Stimulated activated CD4-positive, alpha-beta T cell treated with anti-CD3 and anti-CD28 coated beads, Interleukin-1b, Interleukin-23, amount 100 ng/mL, for 24 hours (primary cell): ENCODE measurements at regions not wholly inside any gene's neighbourhood (a gene's known extent, or its start where the extent isn't known, plus 50 kb on each side); places are given as distances from the start of the nearest gene placed in this dataset.

Source experiments
- DNase-seq, 4 experiments: peaks; one replicate each; pipeline ENCODE4 v3.0.0-alpha.2; 2020; ENCODE audit warnings: low read depth in 4 of 4, low spot score in 1 of 4

GRCh38 chr17:14508156-14508555, 207.3 kb downstream of the HS3ST3B1 start:
- DNase-seq = no peak

GRCh38 chr17:14506364-14506763, 205.5 kb downstream of the HS3ST3B1 start:
- no peak for DNase-seq

GRCh38 chr17:14505606-14506005, 204.7 kb downstream of the HS3ST3B1 start:
- DNase-seq = no peak

GRCh38 chr17:14499976-14500375, 199.1 kb downstream of the HS3ST3B1 start:
- DNase-seq = no peak

GRCh38 chr17:14498812-14499211, 197.9 kb downstream of the HS3ST3B1 start:
- DNase-seq = no peak

- DNase-seq = no peak
Measured at GRCh38 chr17:14494161-14494560, 193.3 kb downstream of the HS3ST3B1 start.

- DNase-seq = no peak
Measured at GRCh38 chr17:14489986-14490385, 189.1 kb downstream of the HS3ST3B1 start.

GRCh38 chr17:14488958-14489550, 188.2 kb downstream of the HS3ST3B1 start:
- DNase-seq = no peak

- DNase-seq = no peak
Measured at GRCh38 chr17:14487068-14487467, 186.2 kb downstream of the HS3ST3B1 start.

- DNase-seq = no peak
Measured at GRCh38 chr17:14482715-14483114, 181.8 kb downstream of the HS3ST3B1 start.

GRCh38 chr17:14481664-14482063, 180.8 kb downstream of the HS3ST3B1 start:
- DNase-seq = no peak

GRCh38 chr17:14474591-14474990, 173.7 kb downstream of the HS3ST3B1 start:
- no peak for DNase-seq

GRCh38 chr17:14471052-14471451, 170.2 kb downstream of the HS3ST3B1 start:
- DNase-seq = no peak

- DNase-seq = no peak
Measured at GRCh38 chr17:14470417-14470816, 169.5 kb downstream of the HS3ST3B1 start.

GRCh38 chr17:14469971-14470370, 169.1 kb downstream of the HS3ST3B1 start:
- no peak for DNase-seq

- DNase-seq = no peak
Measured at GRCh38 chr17:14468858-14469257, 168.0 kb downstream of the HS3ST3B1 start.

- DNase-seq = no peak
Measured at GRCh38 chr17:14461227-14461548, 160.3 kb downstream of the HS3ST3B1 start.

GRCh38 chr17:14460516-14461226, 159.8 kb downstream of the HS3ST3B1 start:
- no peak for DNase-seq

- DNase-seq = no peak
Measured at GRCh38 chr17:14459955-14460354, 159.1 kb downstream of the HS3ST3B1 start.

- no peak for DNase-seq
Measured at GRCh38 chr17:14458724-14459123, 157.8 kb downstream of the HS3ST3B1 start.

- no peak for DNase-seq
Measured at GRCh38 chr17:14454746-14455145, 153.9 kb downstream of the HS3ST3B1 start.

- no peak for DNase-seq
Measured at GRCh38 chr17:14452856-14453255, 152.0 kb downstream of the HS3ST3B1 start.

- no peak for DNase-seq
Measured at GRCh38 chr17:14451729-14452191, 150.9 kb downstream of the HS3ST3B1 start.
